KBM-7 (cell line): ENCODE measurements at regions not wholly inside any gene's neighbourhood (a gene's known extent, or its start where the extent isn't known, plus 50 kb on each side); places are given as distances from the start of the nearest gene placed in this dataset.
"Not testable (repeated sequence)": the region's sequence is repeated elsewhere in the genome, so short reads cannot be mapped to it uniquely, and the experiment has no call there.

Experiments used
- DNase-seq: peaks from one replicate; pipeline ENCODE4 v3.0.0-alpha.2; 2015
- in situ Hi-C: fragments of 300-500 bp; cut with MboI; formaldehyde crosslinking; loops from 2 replicates; pipeline ENCODE4 v1.14.3; 2020; ENCODE audit warnings: low sequenced_read_pairs, low pct_unique_long_range_greater_than_20kb, mixed read lengths

DNA sequence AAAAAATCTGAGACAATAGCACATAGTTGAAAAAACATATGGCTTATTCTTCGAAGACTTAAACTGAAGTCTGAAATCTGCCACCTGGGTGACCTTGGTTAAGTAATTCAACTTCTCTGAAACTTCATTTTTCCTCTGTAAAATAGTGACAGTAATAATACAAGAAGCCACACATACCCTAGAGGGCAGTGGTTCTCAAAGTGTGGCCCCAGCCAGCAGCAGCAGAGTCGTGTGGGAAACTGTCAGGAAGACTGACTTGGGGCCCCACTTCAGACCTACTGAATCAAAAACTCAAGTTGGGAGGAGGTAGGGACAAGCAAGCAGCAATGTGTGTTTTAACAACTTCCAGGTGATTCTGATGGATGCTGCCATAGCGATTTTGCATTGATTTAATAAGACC lies 249.9 kb downstream of the HNRNPD start:
- in situ Hi-C loops, result no loop called here
- DNase-seq, result no peak

- DNase-seq, in situ Hi-C loops: not testable (repeated sequence)
Observed at GRCh38 chr4:82115183-82115582, 258.6 kb downstream of the HNRNPD start.

GRCh38 chr4:82108506-82108905 lies 265.3 kb downstream of the HNRNPD start:
- in situ Hi-C loops, result no loop called here
- DNase-seq, result no peak

DNA sequence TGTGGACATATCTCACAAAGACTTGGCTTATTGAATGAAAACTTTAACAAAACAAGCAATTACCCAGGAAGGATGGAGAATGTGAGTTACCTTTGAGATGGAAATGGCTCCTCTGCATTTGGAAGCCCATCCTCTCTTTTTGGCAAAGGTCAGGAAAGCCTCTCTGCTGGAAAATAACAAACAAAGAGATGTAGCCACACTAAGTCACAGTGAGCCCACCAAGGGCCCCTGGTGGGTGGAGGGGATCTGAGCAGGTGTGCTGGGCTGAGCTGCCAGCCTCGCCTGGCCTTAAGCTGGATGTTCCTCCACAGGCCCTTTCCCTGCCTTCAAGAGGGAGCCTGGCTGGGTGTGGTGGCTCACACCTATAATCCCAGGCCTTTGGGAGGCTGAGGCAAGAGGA lies 269.2 kb downstream of the HNRNPD start:
- in situ Hi-C loops, result no loop called here
- no peak for DNase-seq

DNA sequence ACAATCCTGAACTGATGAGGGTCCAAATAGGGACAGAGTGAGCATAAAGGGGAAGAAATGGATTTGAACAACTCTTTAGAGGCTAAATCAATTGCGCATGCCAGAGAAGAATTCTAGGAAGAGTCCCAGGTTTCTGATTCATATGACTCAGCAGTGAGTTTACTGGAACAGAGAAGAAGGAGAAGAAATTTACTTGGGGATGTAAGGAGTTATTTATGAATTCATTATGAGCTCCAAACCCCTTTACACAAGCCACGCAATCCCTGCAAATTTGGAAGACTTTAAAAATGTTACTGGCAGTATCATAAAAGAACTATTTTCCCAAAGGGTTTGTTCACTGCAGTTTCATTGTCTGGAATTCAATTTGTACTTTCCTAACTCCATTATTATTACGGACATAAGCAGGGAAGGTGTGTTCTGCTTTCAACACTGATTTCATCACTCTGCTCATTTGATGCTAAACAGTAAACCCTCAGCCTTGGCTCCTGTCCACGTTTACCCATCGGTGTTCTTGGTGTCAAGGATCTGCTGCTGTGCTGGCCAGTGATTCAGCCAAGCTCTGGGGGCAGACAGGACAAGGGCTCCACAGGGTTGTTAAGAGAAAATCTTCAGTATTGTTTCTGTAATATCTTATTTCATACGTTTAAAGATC lies 273.7 kb downstream of the HNRNPD start:
- in situ Hi-C loops, result no loop called here
- DNase-seq, result no peak

- in situ Hi-C loops, result no loop called here
- DNase-seq, result no peak
Observed at GRCh38 chr4:82097504-82097903, 276.3 kb downstream of the HNRNPD start.

DNA sequence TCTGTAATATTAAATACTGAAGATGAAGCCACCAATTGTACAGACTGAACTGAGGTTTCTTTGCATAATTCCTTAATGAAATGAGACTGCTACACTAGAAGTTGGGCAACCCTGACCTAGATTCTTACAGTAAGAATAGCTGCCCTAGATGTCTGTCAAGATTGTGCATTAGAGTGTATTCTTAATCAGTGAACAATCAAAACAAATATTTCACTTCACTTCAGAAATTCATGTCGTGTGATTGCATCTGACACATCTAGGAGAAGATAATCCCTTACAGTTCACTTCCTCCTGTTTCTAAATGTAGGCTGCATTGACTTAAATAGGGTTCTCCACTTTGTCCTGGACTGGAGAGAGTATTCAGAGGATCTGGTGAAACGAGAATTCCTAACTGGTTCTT lies 283.1 kb downstream of the HNRNPD start:
- DNase-seq, result no peak
- in situ Hi-C loops, result no loop called here

DNA sequence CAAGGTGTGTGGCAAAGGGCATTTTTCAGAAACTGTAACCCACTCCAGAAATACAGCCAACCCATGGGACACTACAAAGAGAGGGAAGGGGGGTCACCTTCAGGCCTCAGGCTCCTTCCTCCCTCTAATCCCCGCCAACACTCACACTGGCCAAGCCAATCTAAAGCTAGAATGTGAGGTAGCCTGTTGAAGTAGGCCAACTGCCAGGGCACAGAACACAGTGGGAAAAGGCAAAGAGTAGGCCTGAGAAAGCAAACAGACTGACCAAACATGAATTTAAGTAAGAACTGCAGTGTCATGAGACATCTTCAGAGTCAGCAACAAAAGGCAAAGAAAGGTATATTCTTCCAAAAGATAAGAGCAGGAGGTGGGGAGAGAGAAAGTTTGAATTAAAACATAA lies 289.0 kb downstream of the HNRNPD start:
- in situ Hi-C loops, result no loop called here
- DNase-seq, result no peak

DNA sequence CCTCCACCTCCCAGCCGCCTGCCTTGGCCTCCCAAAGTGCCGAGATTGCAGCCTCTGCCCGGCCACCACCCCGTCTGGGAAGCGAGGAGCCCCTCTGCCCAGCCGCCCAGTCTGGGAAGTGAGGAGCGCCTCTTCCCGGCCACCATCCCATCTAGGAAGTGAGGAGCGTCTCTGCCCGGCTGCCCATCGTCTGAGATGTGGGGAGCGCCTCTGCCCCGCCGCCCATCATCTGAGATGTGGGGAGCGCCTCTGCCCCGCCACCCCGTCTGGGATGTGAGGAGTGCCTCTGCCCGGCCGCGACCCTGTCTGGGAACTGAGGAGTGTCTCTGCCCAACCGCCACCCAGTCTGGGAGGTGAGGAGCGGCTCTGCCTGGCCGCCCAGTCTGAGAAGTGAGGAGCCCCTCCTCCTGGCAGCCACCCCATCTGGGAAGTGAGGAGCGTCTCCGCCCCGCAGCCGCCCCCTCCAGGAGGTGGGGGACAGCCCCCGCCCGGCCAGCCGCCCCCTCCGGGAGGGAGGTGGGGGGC lies 296.3 kb downstream of the HNRNPD start:
- DNase-seq, in situ Hi-C loops: not testable (repeated sequence)

GRCh38 chr4:82076809-82077208 lies 297.0 kb downstream of the HNRNPD start:
- in situ Hi-C loops, result no loop called here
- DNase-seq, result no peak

DNA sequence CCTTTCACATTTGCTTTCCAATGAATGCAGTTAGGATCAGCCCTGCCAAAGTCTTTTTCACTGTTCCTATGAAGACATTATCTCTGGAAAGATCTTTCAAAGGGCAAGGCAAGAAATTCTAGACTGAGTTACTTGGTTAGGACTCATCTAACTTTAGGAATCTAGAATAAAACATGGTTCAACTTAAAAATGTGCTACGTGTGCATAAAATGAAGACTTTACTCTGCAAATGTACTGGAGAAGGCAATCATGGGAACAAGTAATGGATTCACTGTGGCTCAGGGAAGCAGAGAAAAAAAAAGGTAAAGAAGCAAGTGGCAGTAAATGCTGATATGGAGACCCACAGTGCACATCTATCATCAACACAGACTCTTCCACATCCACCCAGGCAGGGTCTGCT lies 297.4 kb downstream of the HNRNPD start:
- DNase-seq, result no peak

DNA sequence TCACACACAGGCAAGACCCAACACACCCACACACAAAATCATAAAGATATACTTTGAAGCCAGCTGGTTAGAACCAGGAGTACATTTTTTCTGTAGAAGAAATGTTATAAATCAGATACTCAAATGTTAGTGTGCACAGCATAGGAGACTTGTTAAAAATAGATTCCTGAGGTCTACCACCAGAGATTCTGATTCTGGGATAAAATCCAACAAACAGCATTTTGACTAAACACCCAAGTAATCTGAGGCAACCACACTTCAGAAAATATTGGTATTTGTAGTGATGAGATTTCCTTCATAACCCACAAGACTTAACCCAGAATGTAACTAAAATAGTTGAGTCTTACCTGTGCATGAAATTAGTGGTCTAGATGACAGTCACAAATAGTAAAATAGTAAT lies 301.8 kb downstream of the HNRNPD start:
- in situ Hi-C loops, result no loop called here
- no peak for DNase-seq

More for the DNA sequence above, 297.4 kb downstream of the HNRNPD start:
- in situ Hi-C loops, result no loop called here

DNA sequence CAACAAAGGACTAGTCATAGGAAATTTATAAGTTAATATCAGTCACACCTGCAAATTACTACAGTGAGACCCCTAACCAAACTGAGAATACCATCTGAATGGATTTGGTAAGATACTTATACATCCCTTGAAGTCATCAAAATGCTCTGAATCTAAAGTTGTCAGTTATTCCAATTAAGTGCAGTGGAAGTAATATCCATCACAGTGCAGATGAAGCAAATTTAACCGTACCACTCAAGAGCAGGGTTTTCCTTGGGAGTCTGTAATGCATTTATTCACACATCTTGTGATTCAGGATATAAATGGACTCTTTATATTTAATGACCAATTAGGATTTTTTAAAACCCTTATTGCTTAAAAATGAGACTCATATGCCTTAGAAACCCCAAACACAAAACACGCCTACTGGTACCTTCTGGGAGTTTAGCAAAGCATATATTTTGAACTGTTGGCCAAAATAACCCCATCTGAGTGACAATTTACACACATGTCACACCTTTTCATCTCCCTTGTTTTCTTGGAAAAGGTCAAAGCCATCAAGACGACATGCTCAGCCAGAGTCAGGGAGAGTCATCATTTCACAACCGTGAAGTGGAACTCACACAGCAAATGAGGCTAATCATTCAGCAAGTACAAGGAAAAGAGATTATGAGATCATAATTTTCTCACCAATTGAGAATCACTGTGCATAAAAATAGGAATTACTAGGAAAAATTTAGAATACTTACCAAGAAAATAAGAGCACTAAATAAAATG lies 303.7 kb downstream of the HNRNPD start:
- no peak for DNase-seq
- in situ Hi-C loops, result no loop called here

- in situ Hi-C loops, result no loop called here
- DNase-seq, result no peak
Observed at GRCh38 chr4:82063017-82063416, 310.8 kb downstream of the HNRNPD start.

GRCh38 chr4:82057990-82058544 lies 315.7 kb downstream of the HNRNPD start:
- no peak for DNase-seq
- in situ Hi-C loops, result no loop called here

- no peak for DNase-seq
- in situ Hi-C loops, result no loop called here
Observed at GRCh38 chr4:82055156-82055555, 318.6 kb downstream of the HNRNPD start.

- DNase-seq, result no peak
- in situ Hi-C loops, result no loop called here
Observed at GRCh38 chr4:82053396-82053795, 320.4 kb downstream of the HNRNPD start.

DNA sequence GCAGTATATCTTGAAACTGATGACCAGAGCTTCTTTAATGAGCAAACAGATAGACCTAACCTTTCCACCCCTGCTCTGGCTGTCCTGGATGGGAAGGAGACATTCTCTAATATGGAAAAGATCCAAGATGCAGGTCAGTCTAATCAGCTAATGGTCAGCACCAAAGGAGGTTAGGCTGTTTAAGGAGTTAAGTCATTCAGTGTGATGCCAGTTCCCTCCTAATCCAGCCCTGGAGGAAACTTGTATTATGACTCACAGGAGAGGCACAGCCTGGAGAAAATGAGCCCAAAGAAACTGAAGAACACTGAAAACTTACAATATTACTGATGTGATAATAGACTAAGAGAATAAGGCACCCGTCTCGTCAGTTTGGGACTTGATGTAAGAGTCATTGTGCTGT lies 323.0 kb downstream of the HNRNPD start:
- no peak for DNase-seq
- in situ Hi-C loops, result no loop called here

GRCh38 chr4:82049294-82049693 lies 324.5 kb downstream of the HNRNPD start:
- in situ Hi-C loops, result no loop called here
- no peak for DNase-seq

DNA sequence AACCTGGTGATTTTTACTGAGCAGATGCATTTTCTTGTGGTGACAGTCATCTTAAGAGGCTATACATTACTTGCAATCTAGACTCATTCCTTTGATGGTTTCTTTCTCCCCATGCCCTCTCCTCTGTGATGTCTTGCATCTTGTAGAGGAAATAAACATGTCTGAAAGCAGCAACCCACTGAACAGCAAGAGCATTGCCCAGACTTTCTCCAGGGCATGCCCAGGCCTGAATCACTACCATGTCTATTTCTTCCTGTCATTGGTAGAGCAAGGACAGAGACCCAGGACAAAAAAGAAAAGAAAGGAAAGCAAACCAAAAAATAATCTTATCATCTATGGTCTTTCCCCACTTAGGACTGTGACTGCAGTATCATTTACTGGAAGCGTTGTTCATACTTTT lies 326.1 kb downstream of the HNRNPD start:
- in situ Hi-C loops, result no loop called here

More for the DNA sequence above, 326.1 kb downstream of the HNRNPD start:
- DNase-seq, result no peak
